ENCODE measurements at regions not wholly inside any gene's neighbourhood (a gene's known extent, or its start where the extent isn't known, plus 50 kb on each side); places are given as distances from the start of the nearest gene placed in this dataset.

DNA sequence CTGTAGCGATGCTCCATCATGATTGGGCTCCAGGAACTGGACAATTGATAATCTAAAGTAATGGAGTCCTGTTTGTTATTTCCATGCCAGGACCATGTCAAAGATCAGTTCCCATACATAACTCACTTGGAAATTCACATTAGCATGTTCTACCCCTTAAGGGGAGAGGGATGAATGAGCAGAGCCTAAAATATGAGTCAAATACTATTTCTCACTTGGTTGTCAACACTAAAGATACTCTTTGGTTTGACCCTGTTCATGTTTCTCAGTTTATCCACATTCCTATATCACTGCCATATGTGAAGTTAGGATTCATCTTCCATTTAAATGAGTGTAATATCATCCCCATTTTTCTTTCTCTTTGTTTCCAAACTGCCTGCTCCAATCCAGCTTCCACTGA is 321.6 kb upstream of the PAPPA start:
- TF ChIP-seq, protein P1, sequence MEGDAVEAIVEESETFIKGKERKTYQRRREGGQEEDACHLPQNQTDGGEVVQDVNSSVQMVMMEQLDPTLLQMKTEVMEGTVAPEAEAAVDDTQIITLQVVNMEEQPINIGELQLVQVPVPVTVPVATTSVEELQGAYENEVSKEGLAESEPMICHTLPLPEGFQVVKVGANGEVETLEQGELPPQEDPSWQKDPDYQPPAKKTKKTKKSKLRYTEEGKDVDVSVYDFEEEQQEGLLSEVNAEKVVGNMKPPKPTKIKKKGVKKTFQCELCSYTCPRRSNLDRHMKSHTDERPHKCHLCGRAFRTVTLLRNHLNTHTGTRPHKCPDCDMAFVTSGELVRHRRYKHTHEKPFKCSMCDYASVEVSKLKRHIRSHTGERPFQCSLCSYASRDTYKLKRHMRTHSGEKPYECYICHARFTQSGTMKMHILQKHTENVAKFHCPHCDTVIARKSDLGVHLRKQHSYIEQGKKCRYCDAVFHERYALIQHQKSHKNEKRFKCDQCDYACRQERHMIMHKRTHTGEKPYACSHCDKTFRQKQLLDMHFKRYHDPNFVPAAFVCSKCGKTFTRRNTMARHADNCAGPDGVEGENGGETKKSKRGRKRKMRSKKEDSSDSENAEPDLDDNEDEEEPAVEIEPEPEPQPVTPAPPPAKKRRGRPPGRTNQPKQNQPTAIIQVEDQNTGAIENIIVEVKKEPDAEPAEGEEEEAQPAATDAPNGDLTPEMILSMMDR (optimal IDR thresholded peaks at IDR 0.05 in 1 of 3, IDR thresholded peaks at IDR 0.05 in 1 of 3, conservative IDR thresholded peaks at IDR 0.05 in 1 of 3; ENCODE audit: extremely low read depth in 1 of 3, insufficient read depth in 2 of 3, low read length in 3 of 3): no peak
- TF ChIP-seq EZH2 (IDR thresholded peaks at IDR 0.05; ENCODE audit: low read length): no peak
